ENCODE measurements at regions not wholly inside any gene's neighbourhood (a gene's known extent, or its start where the extent isn't known, plus 50 kb on each side); places are given as distances from the start of the nearest gene placed in this dataset.

GRCh38 chr2:74735009-74735408, 81.0 kb downstream of the SEMA4F start:
- no peak for DNase-seq

- no peak for DNase-seq
Measured at GRCh38 chr2:74735564-74735963, 81.5 kb downstream of the SEMA4F start.

- DNase-seq = no peak
Measured at GRCh38 chr2:74736589-74736988, 82.5 kb downstream of the SEMA4F start.

- no peak for DNase-seq
Measured at GRCh38 chr2:74738586-74738985, 84.5 kb downstream of the SEMA4F start.

- no peak for DNase-seq
Measured at GRCh38 chr2:74739129-74739528, 85.1 kb downstream of the SEMA4F start.

GRCh38 chr2:74739733-74740241, 85.7 kb downstream of the SEMA4F start:
- no peak for DNase-seq

- DNase-seq = no peak
Measured at GRCh38 chr2:74740395-74740740, 86.3 kb downstream of the SEMA4F start.

GRCh38 chr2:74740741-74741431, 86.8 kb downstream of the SEMA4F start:
- no peak for DNase-seq

GRCh38 chr2:74741629-74742028, 87.6 kb downstream of the SEMA4F start:
- no peak for DNase-seq

- no peak for DNase-seq
Measured at GRCh38 chr2:74742471-74742870, 88.4 kb downstream of the SEMA4F start.

- no peak for DNase-seq
Measured at GRCh38 chr2:74743039-74743438, 89.0 kb downstream of the SEMA4F start.

- DNase-seq = no peak
Measured at GRCh38 chr2:74743778-74744177, 89.7 kb downstream of the SEMA4F start.

- no peak for DNase-seq
Measured at GRCh38 chr2:74744731-74745515, 89.0 kb upstream of the HK2 start.

GRCh38 chr2:74745766-74746165, 88.2 kb upstream of the HK2 start:
- no peak for DNase-seq

GRCh38 chr2:74746480-74746879, 87.4 kb upstream of the HK2 start:
- no peak for DNase-seq

GRCh38 chr2:74747411-74748080, 86.4 kb upstream of the HK2 start:
- DNase-seq = no peak

GRCh38 chr2:74748665-74749064, 85.3 kb upstream of the HK2 start:
- no peak for DNase-seq

- no peak for DNase-seq
Measured at GRCh38 chr2:74749432-74749831, 84.5 kb upstream of the HK2 start.

GRCh38 chr2:74751981-74752851, 81.7 kb upstream of the HK2 start:
- no peak for DNase-seq

- DNase-seq = no peak
Measured at GRCh38 chr2:74755386-74755785, 78.5 kb upstream of the HK2 start.

- no peak for DNase-seq
Measured at GRCh38 chr2:74756356-74756890, 77.5 kb upstream of the HK2 start.

- no peak for DNase-seq
Measured at GRCh38 chr2:74759986-74760385, 73.9 kb upstream of the HK2 start.

All from T-helper 2 cell (primary cell).